ENCODE measurements at regions not wholly inside any gene's neighbourhood (a gene's known extent, or its start where the extent isn't known, plus 50 kb on each side); places are given as distances from the start of the nearest gene placed in this dataset.

DNA sequence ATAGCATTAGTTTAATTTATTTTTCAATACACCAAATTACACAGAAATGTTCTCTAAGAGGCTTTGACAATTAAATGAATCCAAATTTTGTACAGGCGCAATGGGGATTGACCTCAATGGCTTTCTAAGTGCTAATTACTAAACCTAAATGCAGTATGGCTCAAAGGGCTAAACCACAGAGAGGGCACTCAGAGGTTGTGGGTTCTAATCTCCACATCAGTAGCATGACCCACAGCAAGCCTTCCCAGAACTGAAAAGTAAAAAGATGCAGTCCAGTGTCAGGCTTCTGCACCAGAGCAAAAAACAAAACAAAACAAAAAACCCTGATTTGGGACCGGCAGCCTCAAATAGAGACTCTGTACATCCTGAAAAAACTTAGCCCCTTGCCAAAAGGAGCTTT lies 579.2 kb upstream of the PKN2 start:
- TF ChIP-seq, protein P1, sequence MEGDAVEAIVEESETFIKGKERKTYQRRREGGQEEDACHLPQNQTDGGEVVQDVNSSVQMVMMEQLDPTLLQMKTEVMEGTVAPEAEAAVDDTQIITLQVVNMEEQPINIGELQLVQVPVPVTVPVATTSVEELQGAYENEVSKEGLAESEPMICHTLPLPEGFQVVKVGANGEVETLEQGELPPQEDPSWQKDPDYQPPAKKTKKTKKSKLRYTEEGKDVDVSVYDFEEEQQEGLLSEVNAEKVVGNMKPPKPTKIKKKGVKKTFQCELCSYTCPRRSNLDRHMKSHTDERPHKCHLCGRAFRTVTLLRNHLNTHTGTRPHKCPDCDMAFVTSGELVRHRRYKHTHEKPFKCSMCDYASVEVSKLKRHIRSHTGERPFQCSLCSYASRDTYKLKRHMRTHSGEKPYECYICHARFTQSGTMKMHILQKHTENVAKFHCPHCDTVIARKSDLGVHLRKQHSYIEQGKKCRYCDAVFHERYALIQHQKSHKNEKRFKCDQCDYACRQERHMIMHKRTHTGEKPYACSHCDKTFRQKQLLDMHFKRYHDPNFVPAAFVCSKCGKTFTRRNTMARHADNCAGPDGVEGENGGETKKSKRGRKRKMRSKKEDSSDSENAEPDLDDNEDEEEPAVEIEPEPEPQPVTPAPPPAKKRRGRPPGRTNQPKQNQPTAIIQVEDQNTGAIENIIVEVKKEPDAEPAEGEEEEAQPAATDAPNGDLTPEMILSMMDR (IDR thresholded peaks at IDR 0.05) = no peak
- no peak for TF ChIP-seq POLR2AphosphoS5 (IDR thresholded peaks at IDR 0.05)
